GM18499 (cell line): ENCODE measurements at regions not wholly inside any gene's neighbourhood (a gene's known extent, or its start where the extent isn't known, plus 50 kb on each side); places are given as distances from the start of the nearest gene placed in this dataset.

Experiments
- ATAC-seq: cut with Tn5 transposase; IDR thresholded peaks from one replicate; pipeline ENCODE4 v1.9.1; 2021; ENCODE audit warnings: moderate number of reproducible peaks; ENCODE audit not compliant: insufficient read depth, unreplicated experiment

DNA sequence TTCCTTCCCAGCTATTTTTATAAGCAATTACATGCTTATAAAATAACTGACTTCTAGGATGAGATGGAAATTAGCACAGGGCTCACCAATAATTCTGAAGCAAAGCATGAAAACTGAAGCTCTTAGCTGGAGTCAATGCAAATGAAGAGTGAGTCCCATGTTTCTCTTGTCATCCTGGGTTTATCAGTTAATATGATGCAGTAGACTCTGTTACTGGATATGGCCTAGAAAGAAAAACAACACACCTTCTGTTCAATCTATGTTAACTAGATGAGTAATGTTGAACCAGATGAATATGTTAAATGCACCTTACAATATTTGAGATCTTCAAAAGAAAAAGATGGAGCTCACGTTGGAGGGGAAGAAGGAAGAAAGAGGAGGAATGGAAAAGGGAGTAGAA, 229.4 kb downstream of the DUSP6 start:
- ATAC-seq: no peak

DNA sequence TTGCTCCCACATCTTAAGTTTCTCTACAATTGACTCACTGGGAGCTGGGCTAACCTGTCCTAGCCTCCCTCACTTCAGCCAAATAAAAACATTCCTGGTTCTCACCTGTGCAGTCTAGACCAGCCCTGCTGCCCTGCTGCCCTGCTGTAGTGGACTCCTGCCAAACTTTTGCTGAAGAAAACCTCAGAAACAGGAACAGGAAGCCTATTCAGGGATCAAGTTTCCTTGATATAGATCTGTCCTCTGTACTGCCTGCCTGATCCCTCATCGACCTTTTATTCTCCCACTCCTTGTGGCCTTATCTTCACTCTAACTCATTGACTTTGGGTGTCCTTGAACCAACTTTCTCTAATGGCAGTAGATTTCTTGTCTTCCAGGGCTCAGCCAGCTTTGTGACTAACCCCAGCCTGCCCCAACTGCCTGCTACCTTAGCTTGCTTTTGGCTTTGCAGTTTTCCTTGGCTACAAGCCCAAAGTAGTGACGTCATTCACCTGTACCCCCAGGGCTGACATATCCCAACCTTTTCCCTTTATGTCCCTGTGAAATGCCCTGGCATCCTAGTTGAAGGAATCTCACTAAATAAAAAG, 234.8 kb downstream of the DUSP6 start:
- no peak for ATAC-seq

DNA sequence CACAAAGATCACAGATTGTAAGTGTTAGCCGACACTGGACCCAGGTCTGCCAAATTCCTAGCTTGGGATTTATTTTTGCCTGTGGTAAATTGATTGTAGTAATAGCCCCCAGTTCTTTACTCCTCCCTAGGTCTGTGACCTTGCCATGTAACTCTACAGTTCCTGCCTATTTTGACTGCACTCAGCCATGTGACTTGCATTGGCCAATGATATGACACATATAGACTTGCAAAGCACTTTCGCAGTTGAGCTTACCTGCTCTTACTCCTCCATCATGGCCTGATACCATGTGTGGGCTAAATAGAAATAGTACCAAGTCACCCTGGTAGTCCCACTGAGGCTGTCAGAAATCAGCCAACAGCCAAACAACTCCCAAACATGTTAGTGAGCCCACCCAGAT, 240.3 kb downstream of the DUSP6 start:
- no peak for ATAC-seq

- no peak for ATAC-seq
Measured at GRCh38 chr12:89108265-89108664, 244.0 kb downstream of the DUSP6 start.

- no peak for ATAC-seq
Measured at GRCh38 chr12:89106950-89107349, 245.4 kb downstream of the DUSP6 start.

- ATAC-seq: no peak
Measured at GRCh38 chr12:89105243-89105642, 247.1 kb downstream of the DUSP6 start.

DNA sequence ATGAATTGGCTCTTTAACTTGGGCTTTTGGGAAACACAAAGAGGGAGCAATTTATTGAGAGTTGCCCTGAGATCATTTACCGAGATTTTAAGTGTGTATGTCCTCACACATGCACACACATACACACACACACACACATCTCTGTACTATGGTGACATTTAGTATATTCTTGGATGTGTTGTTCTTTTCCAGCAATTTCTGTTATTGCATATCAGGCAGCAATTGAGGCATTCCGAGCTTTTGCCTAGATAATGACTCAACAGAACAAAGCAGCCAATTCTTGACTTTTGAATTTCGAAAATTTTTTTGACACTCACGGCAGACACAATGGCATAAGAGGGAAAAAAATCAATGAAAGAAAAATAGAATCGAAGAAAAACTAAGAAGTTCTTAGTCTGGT, 248.5 kb downstream of the DUSP6 start:
- ATAC-seq: no peak

- ATAC-seq: no peak
Measured at GRCh38 chr12:89101440-89101839, 250.9 kb downstream of the DUSP6 start.

DNA sequence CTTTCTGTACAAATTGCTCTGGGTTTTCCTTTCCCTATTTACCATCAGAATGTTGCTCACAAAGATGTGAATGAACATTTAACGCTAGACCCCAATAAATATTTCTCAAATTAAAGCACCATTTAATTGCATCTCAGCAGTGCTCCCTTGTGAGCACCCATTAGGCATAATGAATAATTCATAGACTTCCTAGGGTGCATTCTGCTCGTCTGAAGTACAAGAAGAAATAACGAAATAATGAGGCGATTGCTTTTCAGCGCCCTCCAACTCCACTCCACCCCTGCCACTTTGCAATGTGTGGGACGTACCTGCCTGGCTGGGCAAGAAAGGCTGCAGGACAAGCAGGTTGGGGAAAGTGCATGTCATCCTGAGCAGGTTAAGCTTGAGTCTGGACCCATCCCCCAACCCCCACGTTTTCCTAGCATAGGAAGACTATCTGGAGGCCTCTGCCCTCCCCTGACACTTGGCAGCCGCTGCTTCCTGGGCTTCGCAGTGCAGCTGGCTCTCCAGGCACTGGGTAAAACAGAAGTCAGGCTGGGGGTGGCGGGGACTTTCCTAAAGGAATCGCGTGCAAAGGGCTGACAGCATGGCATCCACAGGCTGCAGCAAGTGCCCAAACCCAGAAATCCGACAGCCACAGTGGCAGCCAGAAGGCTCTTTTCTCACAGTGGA, 253.7 kb downstream of the DUSP6 start:
- ATAC-seq: no peak

- no peak for ATAC-seq
Measured at GRCh38 chr12:89092297-89092696, 260.0 kb downstream of the DUSP6 start.

DNA sequence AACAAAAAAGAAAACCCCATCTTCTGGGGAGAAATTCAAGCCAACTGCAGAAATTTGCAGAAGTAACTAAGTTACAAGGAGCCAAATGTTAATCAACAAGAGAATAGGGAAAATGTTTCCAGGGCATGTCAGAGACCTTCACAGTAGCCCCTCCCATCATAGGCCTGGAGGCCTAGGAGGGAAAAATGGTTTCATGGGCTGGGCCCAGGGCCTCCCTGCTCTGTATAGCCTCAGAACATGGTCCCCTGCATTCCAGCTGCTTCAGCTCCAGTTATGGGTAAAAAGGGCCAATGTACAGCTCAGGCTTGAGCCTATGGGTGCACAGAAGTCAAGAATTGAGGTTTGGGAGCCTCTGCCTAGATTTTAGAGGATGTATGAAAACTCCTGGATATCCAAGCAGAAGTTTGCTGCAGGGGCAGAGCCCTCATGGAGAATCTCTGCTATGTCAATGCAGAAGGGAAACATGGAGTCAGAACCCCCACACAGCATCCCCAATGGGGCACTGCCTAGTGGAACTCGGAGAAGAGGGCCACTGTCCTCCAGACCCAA, 260.9 kb downstream of the DUSP6 start:
- ATAC-seq: no peak

DNA sequence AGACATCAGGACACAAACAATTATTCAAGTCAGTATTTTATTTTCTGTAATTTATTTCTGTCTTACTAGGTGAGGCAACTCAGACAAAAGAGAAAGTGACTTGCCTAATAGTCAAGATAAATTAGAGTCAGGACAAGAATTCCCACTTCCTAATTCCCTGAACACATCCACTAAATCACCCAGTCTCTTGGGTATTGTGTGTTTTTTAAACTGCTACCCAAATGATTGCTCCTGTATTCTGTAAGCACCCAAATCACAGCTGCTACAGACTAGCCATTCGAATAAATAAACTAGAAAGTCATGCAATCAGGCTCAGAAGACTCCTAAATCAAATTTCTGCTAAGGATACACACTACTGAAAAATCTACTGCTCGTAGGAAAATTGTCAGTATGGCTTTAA, 263.0 kb downstream of the DUSP6 start:
- no peak for ATAC-seq

- ATAC-seq: no peak
Measured at GRCh38 chr12:89087876-89088275, 264.4 kb downstream of the DUSP6 start.

DNA sequence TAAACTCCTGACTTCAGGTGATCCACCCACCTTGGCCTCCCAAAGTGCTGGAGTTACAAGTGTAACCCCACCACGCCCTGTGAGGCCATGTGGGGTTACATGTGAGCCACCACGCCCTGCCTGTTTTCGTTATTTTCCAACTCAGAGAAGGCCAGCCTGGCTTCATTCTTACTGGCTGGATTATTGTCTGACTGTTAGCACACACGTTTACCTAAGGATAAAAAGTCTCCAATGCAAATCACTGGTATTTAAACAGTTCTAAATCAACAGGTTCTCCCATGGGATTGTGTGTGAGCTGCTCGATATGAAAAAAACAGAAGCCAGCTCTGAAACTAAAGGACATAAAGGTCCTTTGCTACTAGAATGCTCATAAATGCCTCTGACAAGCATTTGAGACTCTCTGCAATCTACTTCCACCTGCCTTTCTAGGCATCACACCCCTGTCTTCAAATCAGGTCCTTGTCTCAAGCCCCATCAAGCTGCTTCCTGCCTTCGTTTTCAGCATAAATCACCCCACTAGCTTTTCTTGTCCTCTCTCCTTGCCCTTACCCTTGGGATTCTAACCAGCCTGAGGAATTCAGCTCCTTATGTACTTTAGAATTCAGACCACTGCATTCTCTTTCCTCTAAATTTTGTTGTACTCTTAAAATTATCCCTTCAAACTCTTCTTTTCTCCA, 265.0 kb downstream of the DUSP6 start:
- no peak for ATAC-seq

GRCh38 chr12:89085421-89085820, 266.9 kb downstream of the DUSP6 start:
- no peak for ATAC-seq

DNA sequence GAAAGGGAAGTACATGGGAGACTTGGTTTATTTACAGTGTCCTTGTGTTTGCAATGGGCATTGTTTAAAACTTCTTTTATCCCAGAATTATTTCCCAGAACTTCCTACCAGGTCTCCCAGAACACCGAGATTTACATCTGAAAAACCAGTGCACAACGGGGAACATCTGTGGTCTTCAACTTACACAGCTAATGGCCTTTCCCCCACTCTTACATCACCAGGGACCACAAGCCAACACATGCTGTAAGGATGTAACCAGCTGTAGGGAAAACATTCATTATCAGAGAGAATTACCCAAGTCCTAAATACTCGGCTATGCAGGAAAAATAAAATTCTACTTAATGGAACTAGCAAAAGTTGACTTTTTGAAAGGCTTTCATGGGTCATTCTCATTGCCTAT, 267.6 kb downstream of the DUSP6 start:
- ATAC-seq: no peak

DNA sequence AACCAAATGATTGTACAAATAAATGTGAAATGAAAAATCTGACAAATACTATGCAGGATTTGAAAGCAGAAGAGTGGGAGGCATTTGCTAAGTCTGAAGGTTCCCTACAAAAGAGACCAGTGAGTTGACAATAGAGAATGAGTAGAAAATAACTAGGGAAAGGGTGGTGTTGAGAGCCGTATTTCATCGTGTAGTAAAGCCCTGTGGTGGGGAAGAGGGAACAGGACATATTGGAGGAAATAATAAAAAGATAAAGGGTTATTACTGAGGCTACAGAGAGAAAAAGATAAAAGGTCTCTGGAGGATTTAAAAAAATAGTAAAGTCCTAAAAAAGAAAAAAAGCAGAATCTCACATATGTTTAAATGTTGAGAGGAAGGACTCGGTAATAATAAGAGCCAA, 268.8 kb downstream of the DUSP6 start:
- ATAC-seq: no peak

DNA sequence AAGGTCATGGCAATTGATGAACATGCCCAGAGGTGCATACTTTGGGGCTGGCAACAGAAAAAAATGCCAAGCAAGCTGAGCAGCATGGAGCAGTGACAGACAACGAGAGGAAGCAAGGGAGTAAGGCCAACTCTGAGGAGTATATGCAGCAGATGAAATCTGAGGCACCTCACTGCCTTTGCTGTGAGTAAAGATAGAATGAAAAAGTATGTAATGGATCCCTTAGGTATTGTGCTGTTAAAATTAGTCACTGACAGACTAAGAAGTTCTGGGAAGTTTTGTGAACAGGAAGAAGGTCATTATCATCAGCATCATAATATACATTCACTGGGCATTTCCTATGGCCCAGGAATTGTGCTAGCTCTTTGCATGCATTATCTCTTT, 269.9 kb downstream of the DUSP6 start:
- no peak for ATAC-seq

GRCh38 chr12:89081719-89082369, 270.5 kb downstream of the DUSP6 start:
- no peak for ATAC-seq

DNA sequence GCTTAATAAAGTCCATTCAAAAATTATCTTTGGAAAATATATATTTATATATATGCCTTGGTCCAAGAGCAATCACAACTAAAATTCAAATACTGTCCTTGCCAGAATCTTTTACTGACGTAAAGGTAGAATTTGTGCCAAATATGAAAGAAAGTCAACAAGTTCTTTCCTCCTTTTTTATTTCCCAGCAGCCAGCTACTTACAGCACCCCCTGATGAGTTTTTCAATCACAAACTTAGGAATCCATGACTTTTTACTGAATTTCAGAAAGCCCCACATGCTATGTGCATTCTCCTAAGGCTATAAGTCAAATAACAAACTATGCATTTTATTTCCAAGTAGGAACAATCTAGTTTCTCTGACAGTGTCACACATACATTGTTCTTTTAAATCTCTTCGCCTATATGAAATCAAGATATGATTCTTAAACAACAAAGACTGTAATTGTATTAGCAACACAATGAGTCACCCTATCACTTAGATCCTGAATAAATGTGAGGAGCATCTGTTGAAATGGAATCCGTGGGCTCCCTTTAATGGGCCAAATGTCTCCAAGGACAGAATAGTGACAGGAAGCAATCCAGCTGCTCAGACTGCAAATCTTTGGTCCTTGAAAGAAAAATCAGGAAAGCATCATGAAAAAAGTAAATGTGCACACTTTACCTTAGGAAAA, 271.4 kb downstream of the DUSP6 start:
- ATAC-seq: no peak
